ENCODE measurements at regions not wholly inside any gene's neighbourhood (a gene's known extent, or its start where the extent isn't known, plus 50 kb on each side); places are given as distances from the start of the nearest gene placed in this dataset.

DNA sequence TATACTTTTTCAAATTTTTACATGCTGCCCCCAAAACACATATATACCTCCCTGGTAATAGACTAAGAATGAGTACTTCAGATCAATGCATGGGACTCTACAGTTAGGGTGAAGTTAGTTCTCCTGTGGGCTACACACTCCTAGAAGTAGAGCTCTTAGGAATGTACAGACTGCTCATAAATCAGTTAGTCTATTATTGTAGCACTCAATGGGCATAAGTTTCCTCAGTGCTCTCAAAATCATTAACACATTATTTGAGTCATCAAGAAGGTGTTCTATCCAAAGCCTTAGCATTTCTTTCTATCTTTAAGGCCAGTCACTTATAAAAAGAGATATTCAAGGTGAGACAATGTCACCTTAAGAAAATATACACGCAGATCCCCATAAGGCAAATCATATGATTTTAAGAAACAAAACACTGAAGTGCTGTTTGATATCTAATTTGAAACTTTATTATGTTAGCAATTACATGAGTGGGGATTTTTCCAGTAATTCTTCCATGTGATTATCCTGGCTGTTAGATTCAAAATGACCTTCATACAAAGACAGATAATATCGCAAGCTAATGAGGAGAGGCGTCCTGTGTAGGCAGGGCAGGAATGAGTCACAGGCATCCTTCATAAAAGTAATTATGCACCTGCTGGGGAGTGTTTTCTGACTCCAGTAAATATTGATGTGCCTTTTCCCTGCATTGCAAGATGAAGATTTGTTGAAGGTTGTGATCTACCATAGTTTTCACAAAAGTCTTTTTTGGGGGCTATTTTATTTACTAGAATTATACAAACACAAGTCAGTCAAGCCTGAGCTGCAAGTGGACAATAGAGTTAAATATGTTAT, 167.2 kb upstream of the ATP1B1 start (continued):
- TF ChIP-seq, protein P1, sequence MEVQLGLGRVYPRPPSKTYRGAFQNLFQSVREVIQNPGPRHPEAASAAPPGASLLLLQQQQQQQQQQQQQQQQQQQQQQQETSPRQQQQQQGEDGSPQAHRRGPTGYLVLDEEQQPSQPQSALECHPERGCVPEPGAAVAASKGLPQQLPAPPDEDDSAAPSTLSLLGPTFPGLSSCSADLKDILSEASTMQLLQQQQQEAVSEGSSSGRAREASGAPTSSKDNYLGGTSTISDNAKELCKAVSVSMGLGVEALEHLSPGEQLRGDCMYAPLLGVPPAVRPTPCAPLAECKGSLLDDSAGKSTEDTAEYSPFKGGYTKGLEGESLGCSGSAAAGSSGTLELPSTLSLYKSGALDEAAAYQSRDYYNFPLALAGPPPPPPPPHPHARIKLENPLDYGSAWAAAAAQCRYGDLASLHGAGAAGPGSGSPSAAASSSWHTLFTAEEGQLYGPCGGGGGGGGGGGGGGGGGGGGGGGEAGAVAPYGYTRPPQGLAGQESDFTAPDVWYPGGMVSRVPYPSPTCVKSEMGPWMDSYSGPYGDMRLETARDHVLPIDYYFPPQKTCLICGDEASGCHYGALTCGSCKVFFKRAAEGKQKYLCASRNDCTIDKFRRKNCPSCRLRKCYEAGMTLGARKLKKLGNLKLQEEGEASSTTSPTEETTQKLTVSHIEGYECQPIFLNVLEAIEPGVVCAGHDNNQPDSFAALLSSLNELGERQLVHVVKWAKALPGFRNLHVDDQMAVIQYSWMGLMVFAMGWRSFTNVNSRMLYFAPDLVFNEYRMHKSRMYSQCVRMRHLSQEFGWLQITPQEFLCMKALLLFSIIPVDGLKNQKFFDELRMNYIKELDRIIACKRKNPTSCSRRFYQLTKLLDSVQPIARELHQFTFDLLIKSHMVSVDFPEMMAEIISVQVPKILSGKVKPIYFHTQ (CRISPR knock-in tag; IDR thresholded peaks at IDR 0.05): no peak
- TF ChIP-seq, protein P2, sequence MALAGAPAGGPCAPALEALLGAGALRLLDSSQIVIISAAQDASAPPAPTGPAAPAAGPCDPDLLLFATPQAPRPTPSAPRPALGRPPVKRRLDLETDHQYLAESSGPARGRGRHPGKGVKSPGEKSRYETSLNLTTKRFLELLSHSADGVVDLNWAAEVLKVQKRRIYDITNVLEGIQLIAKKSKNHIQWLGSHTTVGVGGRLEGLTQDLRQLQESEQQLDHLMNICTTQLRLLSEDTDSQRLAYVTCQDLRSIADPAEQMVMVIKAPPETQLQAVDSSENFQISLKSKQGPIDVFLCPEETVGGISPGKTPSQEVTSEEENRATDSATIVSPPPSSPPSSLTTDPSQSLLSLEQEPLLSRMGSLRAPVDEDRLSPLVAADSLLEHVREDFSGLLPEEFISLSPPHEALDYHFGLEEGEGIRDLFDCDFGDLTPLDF (CRISPR knock-in tag; IDR thresholded peaks at IDR 0.05): no peak
- TF ChIP-seq, protein P3, sequence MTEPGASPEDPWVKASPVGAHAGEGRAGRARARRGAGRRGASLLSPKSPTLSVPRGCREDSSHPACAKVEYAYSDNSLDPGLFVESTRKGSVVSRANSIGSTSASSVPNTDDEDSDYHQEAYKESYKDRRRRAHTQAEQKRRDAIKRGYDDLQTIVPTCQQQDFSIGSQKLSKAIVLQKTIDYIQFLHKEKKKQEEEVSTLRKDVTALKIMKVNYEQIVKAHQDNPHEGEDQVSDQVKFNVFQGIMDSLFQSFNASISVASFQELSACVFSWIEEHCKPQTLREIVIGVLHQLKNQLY (CRISPR knock-in tag; IDR thresholded peaks at IDR 0.05): no peak

DNA sequence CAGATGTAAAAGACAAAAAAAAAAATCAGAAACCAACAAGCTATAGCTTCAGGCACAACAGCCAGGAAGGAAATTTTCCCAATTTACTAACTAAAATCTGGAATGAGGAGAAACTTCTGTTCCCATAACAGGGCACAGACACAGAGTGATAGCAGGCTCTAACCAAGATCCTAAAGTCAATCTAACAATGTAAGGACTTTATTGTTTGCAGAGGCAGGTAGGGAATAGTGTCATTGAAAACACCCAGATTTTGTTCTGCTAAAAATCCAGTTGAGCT, 166.6 kb upstream of the ATP1B1 start:
- CTCF ChIA-PET: no interaction called here
- H3K36me3 Mint-ChIP-seq: no peaks in the 10 kb centered on the region
- DNase-seq (ENCODE audit: low spot score) (no peak), ATAC-seq (no peak)
- H3K4me3 Mint-ChIP-seq: no peak overlapping the region
- POLR2A ChIA-PET: interaction anchor here (0.6 kb wide), 1 partner anchor 40 kb away, joined by 3 read pairs; no protein-coding TSS in a partner anchor
- no peak for TF ChIP-seq ZNF317 (CRISPR knock-in tag; IDR thresholded peaks at IDR 0.05; ENCODE audit: borderline replicate concordance, low read depth)
- H3K9me3 Mint-ChIP-seq: peaks cover 14% of the 10 kb centered on the region
- peaks cover 13% of the 10 kb centered on the region for H3K4me1 Mint-ChIP-seq
- H3K27me3 Mint-ChIP-seq (ENCODE audit: low read depth): no peaks in the 10 kb centered on the region
- no peak overlapping the region for H3K27ac Mint-ChIP-seq

DNA sequence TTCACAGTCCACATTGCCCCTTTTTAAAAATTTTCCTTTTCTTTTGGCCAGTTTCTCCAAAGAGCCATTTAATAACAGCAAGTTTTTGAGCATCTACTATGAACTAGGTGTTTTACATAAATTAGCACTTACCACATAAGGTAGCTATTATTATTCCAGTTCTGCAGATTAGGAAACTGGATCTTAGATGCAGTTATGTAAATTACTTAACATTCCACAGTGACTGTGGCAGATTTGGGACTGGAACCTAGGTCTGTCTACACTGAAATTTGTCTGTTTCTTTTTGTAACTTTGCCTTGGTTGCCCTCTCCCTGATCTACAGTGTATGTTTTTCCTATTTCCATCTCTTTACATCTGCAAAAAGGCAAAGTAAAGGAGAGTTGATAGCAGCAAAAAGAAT, 164.8 kb upstream of the ATP1B1 start:
- Mint-ChIP-seq H3K4me1 (peaks cover 13% of the 10 kb centered on the region), H3K36me3 (no peaks in the 10 kb centered on the region), H3K9me3 (peaks cover 6% of the 10 kb centered on the region; the same call in 1 of the 2 replicates), H3K27ac (no peak overlapping the region), H3K4me3 (no peak overlapping the region), H3K27me3 (ENCODE audit: low read depth) (no peaks in the 10 kb centered on the region)
- ChIA-PET POLR2A (no interaction called here), CTCF (no interaction called here)
- ATAC-seq (no peak), DNase-seq (ENCODE audit: low spot score) (no peak)
- TF ChIP-seq ZNF121 (CRISPR knock-in tag; IDR thresholded peaks at IDR 0.05) (no peak), TEAD4 (CRISPR knock-in tag; IDR thresholded peaks at IDR 0.05) (no peak), NR1H2 (CRISPR knock-in tag; IDR thresholded peaks at IDR 0.05) (no peak), ZNF263 (CRISPR knock-in tag; IDR thresholded peaks at IDR 0.05; ENCODE audit: low read depth) (no peak)
- TF ChIP-seq, protein P4, sequence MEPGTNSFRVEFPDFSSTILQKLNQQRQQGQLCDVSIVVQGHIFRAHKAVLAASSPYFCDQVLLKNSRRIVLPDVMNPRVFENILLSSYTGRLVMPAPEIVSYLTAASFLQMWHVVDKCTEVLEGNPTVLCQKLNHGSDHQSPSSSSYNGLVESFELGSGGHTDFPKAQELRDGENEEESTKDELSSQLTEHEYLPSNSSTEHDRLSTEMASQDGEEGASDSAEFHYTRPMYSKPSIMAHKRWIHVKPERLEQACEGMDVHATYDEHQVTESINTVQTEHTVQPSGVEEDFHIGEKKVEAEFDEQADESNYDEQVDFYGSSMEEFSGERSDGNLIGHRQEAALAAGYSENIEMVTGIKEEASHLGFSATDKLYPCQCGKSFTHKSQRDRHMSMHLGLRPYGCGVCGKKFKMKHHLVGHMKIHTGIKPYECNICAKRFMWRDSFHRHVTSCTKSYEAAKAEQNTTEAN (CRISPR knock-in tag; IDR thresholded peaks at IDR 0.05): no peak
- TF ChIP-seq, protein P5, sequence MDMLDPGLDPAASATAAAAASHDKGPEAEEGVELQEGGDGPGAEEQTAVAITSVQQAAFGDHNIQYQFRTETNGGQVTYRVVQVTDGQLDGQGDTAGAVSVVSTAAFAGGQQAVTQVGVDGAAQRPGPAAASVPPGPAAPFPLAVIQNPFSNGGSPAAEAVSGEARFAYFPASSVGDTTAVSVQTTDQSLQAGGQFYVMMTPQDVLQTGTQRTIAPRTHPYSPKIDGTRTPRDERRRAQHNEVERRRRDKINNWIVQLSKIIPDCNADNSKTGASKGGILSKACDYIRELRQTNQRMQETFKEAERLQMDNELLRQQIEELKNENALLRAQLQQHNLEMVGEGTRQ (CRISPR knock-in tag; IDR thresholded peaks at IDR 0.05): no peak

DNA sequence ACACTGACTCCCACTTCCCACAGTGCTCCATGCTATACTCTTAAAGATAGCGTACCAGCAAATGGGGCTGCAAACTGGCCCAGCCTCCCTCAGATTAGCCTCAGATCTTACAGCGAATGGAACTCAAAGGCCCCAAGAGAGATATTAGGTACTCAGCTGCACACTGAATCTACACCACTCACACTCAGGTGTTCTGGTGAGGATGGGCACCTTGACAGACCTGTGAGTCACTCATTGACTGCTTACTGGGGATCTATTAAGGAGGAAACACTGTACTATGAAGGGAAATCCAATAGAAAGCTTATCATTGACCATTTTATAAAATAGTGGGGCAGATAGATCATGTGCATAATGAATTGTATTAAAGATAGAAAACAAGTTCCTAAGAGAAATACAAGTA, 164.3 kb upstream of the ATP1B1 start:
- Mint-ChIP-seq H3K4me1 (peaks cover 13% of the 10 kb centered on the region), H3K27me3 (ENCODE audit: low read depth) (no peaks in the 10 kb centered on the region), H3K9me3 (peaks cover 6% of the 10 kb centered on the region; the same call in 1 of the 2 replicates), H3K27ac (no peak overlapping the region), H3K4me3 (no peak overlapping the region), H3K36me3 (no peaks in the 10 kb centered on the region)
- ATAC-seq: no peak
- POLR2A ChIA-PET: no interaction called here
- CTCF ChIA-PET: interaction anchor here (1.0 kb wide), 1 partner anchor 339 kb away, joined by 3 read pairs; no protein-coding TSS in a partner anchor
- DNase-seq (ENCODE audit: low spot score): no peak
- no peak for TF ChIP-seq ZNF121 (CRISPR knock-in tag; IDR thresholded peaks at IDR 0.05)
- TF ChIP-seq, protein P5 (CRISPR knock-in tag; IDR thresholded peaks at IDR 0.05): no peak
- no peak for TF ChIP-seq ZNF138 (CRISPR knock-in tag; conservative IDR thresholded peaks at IDR 0.05)
- TF ChIP-seq ETV6 (CRISPR knock-in tag; IDR thresholded peaks at IDR 0.05): no peak
- TF ChIP-seq, protein P6, sequence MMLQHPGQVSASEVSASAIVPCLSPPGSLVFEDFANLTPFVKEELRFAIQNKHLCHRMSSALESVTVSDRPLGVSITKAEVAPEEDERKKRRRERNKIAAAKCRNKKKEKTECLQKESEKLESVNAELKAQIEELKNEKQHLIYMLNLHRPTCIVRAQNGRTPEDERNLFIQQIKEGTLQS (CRISPR knock-in tag; conservative IDR thresholded peaks at IDR 0.05): no peak
- TF ChIP-seq FOXP1 (CRISPR knock-in tag; IDR thresholded peaks at IDR 0.05; ENCODE audit: borderline replicate concordance): no peak
- TF ChIP-seq ZNF416 (CRISPR knock-in tag; IDR thresholded peaks at IDR 0.05): no peak
- TF ChIP-seq, protein P7, sequence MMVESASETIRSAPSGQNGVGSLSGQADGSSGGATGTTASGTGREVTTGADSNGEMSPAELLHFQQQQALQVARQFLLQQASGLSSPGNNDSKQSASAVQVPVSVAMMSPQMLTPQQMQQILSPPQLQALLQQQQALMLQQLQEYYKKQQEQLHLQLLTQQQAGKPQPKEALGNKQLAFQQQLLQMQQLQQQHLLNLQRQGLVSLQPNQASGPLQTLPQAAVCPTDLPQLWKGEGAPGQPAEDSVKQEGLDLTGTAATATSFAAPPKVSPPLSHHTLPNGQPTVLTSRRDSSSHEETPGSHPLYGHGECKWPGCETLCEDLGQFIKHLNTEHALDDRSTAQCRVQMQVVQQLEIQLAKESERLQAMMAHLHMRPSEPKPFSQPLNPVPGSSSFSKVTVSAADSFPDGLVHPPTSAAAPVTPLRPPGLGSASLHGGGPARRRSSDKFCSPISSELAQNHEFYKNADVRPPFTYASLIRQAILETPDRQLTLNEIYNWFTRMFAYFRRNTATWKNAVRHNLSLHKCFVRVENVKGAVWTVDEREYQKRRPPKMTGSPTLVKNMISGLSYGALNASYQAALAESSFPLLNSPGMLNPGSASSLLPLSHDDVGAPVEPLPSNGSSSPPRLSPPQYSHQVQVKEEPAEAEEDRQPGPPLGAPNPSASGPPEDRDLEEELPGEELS (CRISPR knock-in tag; IDR thresholded peaks at IDR 0.05): no peak
- TF ChIP-seq, protein P4 (CRISPR knock-in tag; IDR thresholded peaks at IDR 0.05): no peak
